Karpas-422 (cell line): ENCODE measurements at regions not wholly inside any gene's neighbourhood (a gene's known extent, or its start where the extent isn't known, plus 50 kb on each side); places are given as distances from the start of the nearest gene placed in this dataset.
"Not testable (repeated sequence)": the region's sequence is repeated elsewhere in the genome, so short reads cannot be mapped to it uniquely, and the experiment has no call there.

Experiments used
- DNase-seq: peaks from one replicate; pipeline ENCODE4 v3.0.0-alpha.2; 2015
- H2AFZ ChIP-seq: fragments of 200-600 bp; sonication (generic); 2 replicates; pipeline ENCODE4 v1.6.1; 2014; ENCODE audit warnings: antibody characterized with exemption, low read length, mixed read lengths
- H3K27ac ChIP-seq: fragments of 200-600 bp; sonication (generic); 2 replicates; pipeline ENCODE4 v1.5.1; 2014; ENCODE audit warnings: mild to moderate bottlenecking, low read length, moderate library complexity
- H3K27me3 ChIP-seq: fragments of 200-600 bp; sonication (generic); 2 replicates; pipeline ENCODE4 v1.6.1; 2014; ENCODE audit warnings: low read length, mixed read lengths
- H3K36me3 ChIP-seq: fragments of 200-600 bp; sonication (generic); 2 replicates; pipeline ENCODE4 v1.6.1; 2014; ENCODE audit warnings: low read length, mixed read lengths; ENCODE audit not compliant: insufficient read depth
- H3K4me1 ChIP-seq: fragments of 200-600 bp; sonication (generic); 2 replicates; pipeline ENCODE4 v1.6.1; 2014; ENCODE audit warnings: mild to moderate bottlenecking, low read length, mixed read lengths
- H3K4me2 ChIP-seq: fragments of 200-600 bp; sonication (generic); 2 replicates; pipeline ENCODE4 v1.6.1; 2014; ENCODE audit warnings: low read length, low read depth, mild to moderate bottlenecking; ENCODE audit not compliant: poor library complexity, severe bottlenecking
- H3K4me3 ChIP-seq: fragments of 200-600 bp; sonication (generic); 2 replicates; pipeline ENCODE4 v1.5.1; 2014; ENCODE audit warnings: mild to moderate bottlenecking, antibody characterized with exemption, low read length, mixed read lengths
- H3K79me2 ChIP-seq: fragments of 200-600 bp; sonication (generic); 2 replicates; pipeline ENCODE4 v1.6.1; 2014; ENCODE audit warnings: mild to moderate bottlenecking, low read length, mixed read lengths
- H3K9ac ChIP-seq: fragments of 200-600 bp; sonication (generic); 2 replicates; pipeline ENCODE4 v1.6.0; 2014; ENCODE audit warnings: low read length
- H3K9me2 ChIP-seq: fragments of 200-600 bp; sonication (generic), shearing (Covaris generic); replicated peaks from 2 replicates; pipeline ENCODE4 v1.6.0; 2014; ENCODE audit warnings: mild to moderate bottlenecking, low read length, moderate library complexity; ENCODE audit not compliant: insufficient read depth
- H3K9me3 ChIP-seq: fragments of 300-700, 200-600 bp; sonication (generic); 2 replicates; pipeline ENCODE4 v1.6.1; 2014; ENCODE audit warnings: low read length, mixed read lengths
- H4K20me1 ChIP-seq: fragments of 200-600 bp; sonication (generic); 2 replicates; pipeline ENCODE4 v1.6.1; 2014; ENCODE audit warnings: mild to moderate bottlenecking, antibody characterized with exemption, low read length, low read depth; ENCODE audit not compliant: insufficient read depth

DNA sequence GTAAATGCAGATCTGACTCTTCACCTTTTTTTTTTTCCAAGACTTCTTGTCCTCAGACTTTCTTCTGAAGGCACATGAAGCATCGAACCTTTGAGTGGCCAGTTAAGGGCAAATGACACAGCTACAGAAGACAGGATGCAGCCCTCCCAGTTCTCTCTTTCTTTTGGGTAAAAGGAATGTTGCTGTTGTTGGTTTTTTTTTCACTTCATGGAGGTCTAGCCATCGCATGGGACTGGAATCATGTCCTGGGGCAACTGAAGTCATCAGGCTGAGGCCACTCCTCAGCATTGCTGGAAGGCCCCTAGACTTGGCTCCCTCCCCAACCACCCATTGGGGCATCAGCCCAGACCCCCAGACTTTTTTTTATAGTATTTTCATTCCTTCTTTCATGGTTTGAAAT lies 896.5 kb downstream of the SORCS1 start:
- Histone ChIP-seq H3K79me2 (no peaks in the 10 kb centered on the region), H3K27me3 (no peaks in the 10 kb centered on the region), H3K9me2 (no peaks in the 10 kb centered on the region), H2AFZ (no peak overlapping the region), H3K4me3 (no peak overlapping the region), H3K9ac (no peak overlapping the region), H4K20me1 (no peaks in the 10 kb centered on the region), H3K27ac (no peak overlapping the region), H3K4me1 (no peaks in the 10 kb centered on the region), H3K4me2 (no peak overlapping the region), H3K9me3 (peaks cover 3% of the 10 kb centered on the region; the same call in 1 of the 2 replicates), H3K36me3 (no peaks in the 10 kb centered on the region)
- DNase-seq, result no peak

DNA sequence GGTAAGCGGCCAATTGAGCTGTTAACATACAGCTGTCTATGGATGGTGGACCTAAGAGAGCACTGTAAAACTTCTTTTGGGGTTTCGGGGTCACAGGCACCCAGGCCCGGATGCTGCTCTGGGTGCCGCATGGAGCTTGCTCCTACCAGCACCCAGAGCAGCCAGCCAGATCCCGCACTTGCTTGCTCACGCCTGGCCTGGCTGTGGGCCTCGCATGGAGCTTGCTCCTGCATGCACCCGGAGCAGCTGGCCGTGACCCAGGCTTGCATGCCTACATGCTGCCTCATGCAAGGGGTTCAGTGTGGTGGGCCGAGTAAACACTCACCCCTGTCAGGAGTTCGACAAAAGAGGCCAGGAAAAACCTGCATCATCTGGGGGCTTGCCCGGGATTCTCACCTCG lies 896.9 kb downstream of the SORCS1 start:
- H3K4me1 ChIP-seq, result no peaks in the 10 kb centered on the region
- H3K79me2 ChIP-seq, result no peaks in the 10 kb centered on the region
- H4K20me1 ChIP-seq, result no peaks in the 10 kb centered on the region
- no peak overlapping the region for H2AFZ ChIP-seq
- H3K9me3 ChIP-seq, result peaks cover 3% of the 10 kb centered on the region; the same call in 1 of the 2 replicates
- no peak for DNase-seq
- H3K4me2 ChIP-seq, result no peak overlapping the region
- H3K9me2 ChIP-seq, result no peaks in the 10 kb centered on the region
- no peaks in the 10 kb centered on the region for H3K27me3 ChIP-seq
- H3K27ac ChIP-seq, result no peak overlapping the region
- H3K9ac ChIP-seq, result no peak overlapping the region
- no peak overlapping the region for H3K4me3 ChIP-seq
- H3K36me3 ChIP-seq, result no peaks in the 10 kb centered on the region

DNA sequence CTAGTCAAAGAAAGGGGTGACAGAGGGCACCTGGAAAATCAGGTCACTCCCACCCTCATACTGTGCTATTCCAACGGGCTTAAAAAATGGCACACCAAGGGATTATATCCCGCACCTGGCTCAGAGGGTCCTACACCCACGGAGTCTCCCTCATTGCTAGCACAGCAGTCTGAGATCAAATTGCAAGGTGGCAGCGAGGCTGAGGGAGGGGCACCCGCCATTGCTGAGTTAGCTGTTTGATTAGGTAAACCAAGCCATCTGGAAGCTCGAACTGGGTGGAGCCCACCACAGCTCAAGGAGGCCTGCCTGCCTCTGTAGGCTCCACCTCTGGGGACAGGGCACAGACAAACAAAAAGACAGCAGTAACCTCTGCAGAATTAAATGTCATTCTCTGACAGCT lies 907.1 kb downstream of the SORCS1 start:
- DNase-seq, H3K4me3 ChIP-seq, H3K27me3 ChIP-seq, H3K27ac ChIP-seq, H3K4me1 ChIP-seq, H3K9ac ChIP-seq, H3K9me2 ChIP-seq, H3K79me2 ChIP-seq, H3K36me3 ChIP-seq, H2AFZ ChIP-seq, H4K20me1 ChIP-seq, H3K4me2 ChIP-seq: not testable (repeated sequence)
- H3K9me3 ChIP-seq, result peaks cover 10% of the 10 kb centered on the region; the same call in 1 of the 2 replicates

DNA sequence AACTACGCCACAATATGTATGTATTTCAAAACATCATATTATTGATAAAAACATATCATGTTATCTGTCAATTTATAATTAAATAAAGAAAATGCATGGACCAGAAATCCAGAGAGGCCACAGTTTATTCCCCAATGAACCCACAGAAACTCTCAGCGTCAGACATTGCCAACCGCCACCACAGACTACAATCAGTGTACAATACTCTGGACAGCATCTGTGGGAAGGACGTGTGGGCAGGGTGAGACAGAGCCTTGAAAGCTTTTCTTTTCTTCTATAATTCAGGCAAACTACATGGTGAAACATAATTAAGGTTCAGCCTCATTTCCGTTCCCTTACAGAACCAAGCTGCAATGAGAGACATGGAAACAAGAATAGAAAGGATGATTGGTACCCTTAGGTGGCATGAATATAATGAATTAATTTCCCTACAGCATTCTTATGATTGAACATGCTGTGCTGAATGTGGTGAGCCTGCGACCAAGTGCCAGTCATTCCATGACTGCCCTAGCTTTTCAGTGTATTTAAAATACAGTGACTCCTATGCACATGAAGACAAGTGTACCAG lies 909.3 kb downstream of the SORCS1 start:
- Histone ChIP-seq H3K4me2 (no peak overlapping the region), H3K9me2 (no peaks in the 10 kb centered on the region), H3K9me3 (peaks cover 7% of the 10 kb centered on the region; the same call in 1 of the 2 replicates), H3K9ac (no peak overlapping the region), H3K79me2 (no peaks in the 10 kb centered on the region), H2AFZ (no peak overlapping the region), H3K36me3 (no peaks in the 10 kb centered on the region), H3K27ac (no peak overlapping the region), H3K4me3 (no peak overlapping the region), H3K27me3 (no peaks in the 10 kb centered on the region), H3K4me1 (no peaks in the 10 kb centered on the region), H4K20me1 (no peaks in the 10 kb centered on the region)
- DNase-seq, result no peak

DNA sequence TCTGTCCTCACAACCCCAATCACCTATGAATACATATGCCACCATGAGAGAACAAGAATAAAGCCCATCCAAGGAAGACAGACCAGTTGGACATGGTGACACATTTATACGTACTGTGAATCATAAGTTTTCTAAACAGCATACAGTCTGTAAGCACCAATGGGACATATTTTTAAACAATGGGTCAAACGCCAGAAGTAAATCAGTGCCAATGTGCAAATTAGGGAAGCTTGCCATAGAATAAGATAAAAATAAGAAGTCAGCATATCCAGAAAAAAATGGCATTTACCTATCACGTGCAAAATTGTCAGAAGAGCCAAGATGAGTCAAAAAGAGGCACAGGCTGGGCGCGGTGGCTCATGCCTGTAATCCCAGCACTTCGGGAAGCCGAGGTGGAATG lies 910.4 kb downstream of the SORCS1 start:
- DNase-seq, result no peak
- no peak overlapping the region for H2AFZ ChIP-seq
- no peaks in the 10 kb centered on the region for H3K27me3 ChIP-seq
- H3K4me2 ChIP-seq, result no peak overlapping the region
- H3K79me2 ChIP-seq, result no peaks in the 10 kb centered on the region
- no peaks in the 10 kb centered on the region for H3K36me3 ChIP-seq
- no peak overlapping the region for H3K27ac ChIP-seq
- peaks cover 7% of the 10 kb centered on the region; the same call in 1 of the 2 replicates for H3K9me3 ChIP-seq
- no peak overlapping the region for H3K4me3 ChIP-seq
- H3K9me2 ChIP-seq, result no peaks in the 10 kb centered on the region
- H4K20me1 ChIP-seq, result no peaks in the 10 kb centered on the region
- no peaks in the 10 kb centered on the region for H3K4me1 ChIP-seq
- no peak overlapping the region for H3K9ac ChIP-seq

DNA sequence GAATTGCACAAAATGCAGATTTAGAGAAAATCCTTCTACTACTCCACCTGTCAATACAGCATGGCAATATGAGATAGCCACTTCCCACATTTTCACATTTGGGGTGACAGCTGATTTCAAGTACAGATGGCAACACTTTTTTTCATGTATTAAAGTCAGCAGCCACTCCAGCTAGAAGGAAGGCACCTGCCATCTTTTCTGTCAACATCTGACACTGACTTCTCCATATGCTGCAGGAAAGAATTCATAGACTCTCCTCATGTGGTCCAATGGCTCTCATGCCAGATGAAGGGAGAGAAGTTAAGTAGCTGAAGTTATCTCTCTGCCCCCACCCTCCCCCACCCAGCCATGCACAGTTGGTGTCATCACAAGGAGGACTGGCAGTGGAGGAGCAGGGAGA lies 912.0 kb downstream of the SORCS1 start:
- Histone ChIP-seq H3K9me2 (no peaks in the 10 kb centered on the region), H3K79me2 (no peaks in the 10 kb centered on the region), H3K4me3 (no peak overlapping the region), H3K4me1 (no peaks in the 10 kb centered on the region), H3K9ac (no peak overlapping the region), H3K27ac (no peak overlapping the region), H3K4me2 (no peak overlapping the region), H4K20me1 (no peaks in the 10 kb centered on the region), H3K27me3 (no peaks in the 10 kb centered on the region), H3K9me3 (peaks cover 13% of the 10 kb centered on the region; the same call in 1 of the 2 replicates), H3K36me3 (no peaks in the 10 kb centered on the region), H2AFZ (no peak overlapping the region)
- no peak for DNase-seq

DNA sequence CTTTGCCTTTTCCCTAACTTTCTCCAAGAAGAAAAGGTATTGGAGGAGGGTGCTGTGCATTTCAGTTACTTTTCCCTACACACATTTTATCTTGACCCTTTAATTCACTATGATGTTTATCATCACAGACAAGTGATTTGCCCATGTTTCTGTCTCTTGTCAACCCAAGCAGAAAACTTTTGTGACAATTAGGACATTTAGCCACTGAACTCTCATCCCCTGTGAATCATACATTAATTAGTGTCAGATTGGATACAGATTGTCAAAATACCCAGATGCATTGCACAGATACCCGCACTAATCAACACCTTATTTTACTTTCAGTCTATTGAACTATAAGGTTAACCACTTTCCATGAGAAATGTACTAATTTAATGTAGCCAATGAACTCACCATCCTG lies 912.9 kb downstream of the SORCS1 start:
- no peaks in the 10 kb centered on the region for H4K20me1 ChIP-seq
- H3K9me2 ChIP-seq, result no peaks in the 10 kb centered on the region
- no peak overlapping the region for H2AFZ ChIP-seq
- H3K27ac ChIP-seq, result no peak overlapping the region
- no peak overlapping the region for H3K4me2 ChIP-seq
- H3K4me3 ChIP-seq, result no peak overlapping the region
- H3K36me3 ChIP-seq, result no peaks in the 10 kb centered on the region
- no peaks in the 10 kb centered on the region for H3K4me1 ChIP-seq
- no peak for DNase-seq
- peaks cover 18% of the 10 kb centered on the region; the same call in 1 of the 2 replicates for H3K9me3 ChIP-seq
- no peak overlapping the region for H3K9ac ChIP-seq
- no peaks in the 10 kb centered on the region for H3K79me2 ChIP-seq
- no peaks in the 10 kb centered on the region for H3K27me3 ChIP-seq

DNA sequence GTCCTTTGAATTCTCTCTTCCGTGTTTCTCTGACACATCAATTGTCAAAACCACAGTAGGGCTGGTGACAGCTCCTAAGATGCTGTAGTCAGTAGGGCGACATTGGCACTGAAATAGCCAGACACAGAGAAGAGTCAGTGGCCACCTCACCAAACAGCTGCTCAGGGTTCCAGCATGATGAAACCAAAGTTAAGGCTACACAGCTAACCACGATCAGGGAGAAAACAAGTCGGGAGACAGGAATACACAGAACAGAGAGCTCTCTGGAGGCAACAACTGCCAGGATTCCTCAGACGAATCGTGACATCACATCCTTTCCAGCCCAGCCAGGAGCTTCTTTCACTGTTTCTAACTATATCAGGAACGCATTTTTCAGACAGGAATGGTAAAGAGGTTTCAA lies 922.2 kb downstream of the SORCS1 start:
- Histone ChIP-seq H3K4me3 (no peak overlapping the region), H3K4me2 (no peak overlapping the region), H3K27me3 (no peaks in the 10 kb centered on the region), H2AFZ (no peak overlapping the region), H4K20me1 (no peaks in the 10 kb centered on the region), H3K4me1 (no peaks in the 10 kb centered on the region), H3K9ac (no peak overlapping the region), H3K27ac (no peak overlapping the region), H3K9me3 (peaks cover 14% of the 10 kb centered on the region), H3K36me3 (no peaks in the 10 kb centered on the region), H3K79me2 (no peaks in the 10 kb centered on the region), H3K9me2 (no peaks in the 10 kb centered on the region)
- no peak for DNase-seq

DNA sequence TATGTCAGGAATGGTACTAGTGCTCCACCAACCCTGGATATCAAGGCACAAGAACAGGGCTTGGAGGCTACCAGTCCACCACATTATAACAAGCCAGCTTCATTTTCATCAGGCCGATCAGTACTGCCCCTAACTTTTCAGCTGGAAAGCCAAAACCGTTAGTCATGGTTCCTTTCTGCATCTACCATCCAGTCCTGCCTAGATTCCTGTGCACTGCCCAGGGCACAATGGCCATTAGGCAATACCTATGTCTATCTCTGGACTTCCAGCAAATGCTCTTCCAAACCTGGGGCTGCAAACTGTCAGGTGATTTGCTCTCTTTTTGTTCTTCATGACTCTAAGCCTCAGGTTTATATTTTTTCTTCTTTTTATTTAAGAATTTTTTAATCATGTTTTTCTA lies 937.7 kb downstream of the SORCS1 start:
- Histone ChIP-seq H3K4me3 (no peak overlapping the region), H3K9ac (no peak overlapping the region), H4K20me1 (no peaks in the 10 kb centered on the region), H2AFZ (no peak overlapping the region), H3K4me1 (no peaks in the 10 kb centered on the region), H3K4me2 (no peak overlapping the region), H3K36me3 (no peaks in the 10 kb centered on the region), H3K79me2 (no peaks in the 10 kb centered on the region), H3K27ac (no peak overlapping the region), H3K9me2 (no peaks in the 10 kb centered on the region), H3K9me3 (peaks cover 6% of the 10 kb centered on the region; the same call in 1 of the 2 replicates), H3K27me3 (no peaks in the 10 kb centered on the region)
- no peak for DNase-seq
